Mesenchymal stem cell (in vitro differentiated cells and primary cell): ENCODE measurements at regions not wholly inside any gene's neighbourhood (a gene's known extent, or its start where the extent isn't known, plus 50 kb on each side); places are given as distances from the start of the nearest gene placed in this dataset.

Experiments used
- DNase-seq: peaks from one replicate; pipeline ENCODE4 v3.0.0-alpha.2; 2013
- H2AFZ ChIP-seq: one replicate; pipeline ENCODE4 v1.6.1; 2013; ENCODE audit warnings: low read depth, mild to moderate bottlenecking, control low read depth, inconsistent platforms, low read length, moderate library complexity
- H2AK5ac ChIP-seq: 2 replicates; pipeline ENCODE4 v1.6.1; 2013; ENCODE audit warnings: low read length, moderate library complexity, mild to moderate bottlenecking, inconsistent platforms; ENCODE audit not compliant: severe bottlenecking
- H2BK120ac ChIP-seq: one replicate; pipeline ENCODE4 v1.6.1; 2013; ENCODE audit warnings: low read depth, mild to moderate bottlenecking, inconsistent platforms, low read length, moderate library complexity
- H2BK12ac ChIP-seq, 2 experiments: one replicate each; pipeline ENCODE4 v1.6.1; 2013; ENCODE audit warnings: inconsistent platforms in 2 of 2, low read length in 2 of 2, mild to moderate bottlenecking in 2 of 2, moderate library complexity in 2 of 2, control low read depth in 1 of 2
- H2BK15ac ChIP-seq: one replicate; pipeline ENCODE4 v1.6.1; 2013; ENCODE audit warnings: mild to moderate bottlenecking, low read depth, inconsistent platforms; ENCODE audit not compliant: poor library complexity, severe bottlenecking
- H2BK5ac ChIP-seq: 2 replicates; pipeline ENCODE4 v1.6.1; 2013; ENCODE audit warnings: low read depth, mild to moderate bottlenecking, low read length, control low read depth, inconsistent platforms; ENCODE audit not compliant: poor library complexity, severe bottlenecking
- H3K14ac ChIP-seq, 2 experiments: one replicate each; pipeline ENCODE4 v1.6.1; 2013; ENCODE audit warnings: inconsistent platforms in 2 of 2, low read length in 2 of 2, control low read depth in 1 of 2, mild to moderate bottlenecking in 1 of 2, moderate library complexity in 1 of 2
- H3K18ac ChIP-seq, 2 experiments: one replicate each; pipeline ENCODE4 v1.6.1; 2013; ENCODE audit warnings: inconsistent platforms in 2 of 2, low read length in 2 of 2, control low read depth in 1 of 2, low read depth in 1 of 2, mild to moderate bottlenecking in 1 of 2
- H3K23ac ChIP-seq, 2 experiments: one replicate each; pipeline ENCODE4 v1.6.1; 2013; ENCODE audit warnings: inconsistent platforms in 2 of 2, low read length in 2 of 2, mild to moderate bottlenecking in 2 of 2, moderate library complexity in 2 of 2, control low read depth in 1 of 2
- H3K27ac ChIP-seq: 2 replicates; pipeline ENCODE4 v1.5.1; 2013; ENCODE audit warnings: mild to moderate bottlenecking, moderate library complexity, low read length, control low read depth, inconsistent platforms; ENCODE audit not compliant: poor library complexity, severe bottlenecking
- H3K27me3 ChIP-seq, 2 experiments: 2 replicates each; pipeline versions ENCODE4 v1.6.1 to v1.7.0; 2013; ENCODE audit warnings: low read length in 2 of 2, mild to moderate bottlenecking in 2 of 2, moderate library complexity in 2 of 2, control low read depth in 1 of 2, inconsistent platforms in 1 of 2; ENCODE audit not compliant: control insufficient read depth in 1 of 2, insufficient read depth in 1 of 2
- H3K36me3 ChIP-seq, 2 experiments: 2 replicates each; pipeline versions ENCODE4 v1.6.1 to v1.7.0; 2013; ENCODE audit warnings: low read length in 2 of 2, control low read depth in 1 of 2, inconsistent platforms in 1 of 2, low read depth in 1 of 2, mild to moderate bottlenecking in 1 of 2; ENCODE audit not compliant: insufficient read depth in 2 of 2, control insufficient read depth in 1 of 2
- H3K4ac ChIP-seq, 2 experiments: one replicate each; pipeline ENCODE4 v1.6.1; 2013; ENCODE audit warnings: inconsistent platforms in 2 of 2, low read length in 2 of 2, mild to moderate bottlenecking in 2 of 2, moderate library complexity in 2 of 2, control low read depth in 1 of 2, low read depth in 1 of 2
- H3K4me1 ChIP-seq: 2 replicates; pipeline ENCODE4 v1.6.1; 2013; ENCODE audit warnings: low read depth, low read length, control low read depth; ENCODE audit not compliant: control insufficient read depth, insufficient read depth
- H3K4me2 ChIP-seq: 2 replicates; pipeline ENCODE4 v1.6.1; 2013; ENCODE audit warnings: low read length, mild to moderate bottlenecking, inconsistent platforms; ENCODE audit not compliant: poor library complexity, severe bottlenecking
- H3K4me3 ChIP-seq, 2 experiments: 2 replicates each; pipeline versions ENCODE4 v1.5.1 to v1.7.0; 2013; ENCODE audit warnings: low read length in 2 of 2, mild to moderate bottlenecking in 2 of 2, control low read depth in 1 of 2, low read depth in 1 of 2; ENCODE audit not compliant: insufficient read depth in 1 of 2
- H3K79me1 ChIP-seq: replicated peaks from 2 replicates; pipeline ENCODE4 v1.6.1; 2013; ENCODE audit warnings: mild to moderate bottlenecking, control low read depth, low read length, inconsistent platforms; ENCODE audit not compliant: poor library complexity, severe bottlenecking
- H3K9ac ChIP-seq: 2 replicates; pipeline ENCODE4 v1.7.0; 2013; ENCODE audit warnings: mild to moderate bottlenecking, low read length, moderate library complexity
- H3K9me3 ChIP-seq: 2 replicates; pipeline ENCODE4 v1.7.0; 2013; ENCODE audit warnings: mild to moderate bottlenecking, low read length; ENCODE audit not compliant: control insufficient read depth
- H4K8ac ChIP-seq: one replicate; pipeline ENCODE4 v1.6.1; 2013; ENCODE audit warnings: inconsistent platforms, mild to moderate bottlenecking, low read length, moderate library complexity
- H4K91ac ChIP-seq: one replicate; pipeline ENCODE4 v1.6.1; 2013; ENCODE audit warnings: mild to moderate bottlenecking, low read length, inconsistent platforms
- WGBS: methylation state at CpG from one replicate; pipeline ENCODE4 v1.1.7; 2013; ENCODE audit warnings: mixed read lengths; 5-methylcytosine and 5-hydroxymethylcytosine counted together

GRCh38 chr6:10332111-10332510 is 82.8 kb downstream of the TFAP2A start:
- Histone ChIP-seq H3K23ac (no peak overlapping the region), H3K4me2 (no peak overlapping the region), H4K91ac (no peak overlapping the region), H3K4me1 (no peaks in the 10 kb centered on the region), H3K9ac (no peak overlapping the region), H2BK120ac (no peak overlapping the region), H3K27me3 (no peaks in the 10 kb centered on the region), H2AK5ac (no peak overlapping the region), H3K79me1 (no peaks in the 10 kb centered on the region), H3K4me3 (no peak overlapping the region), H3K9me3 (no peaks in the 10 kb centered on the region), H2BK12ac (no peak overlapping the region), H3K4ac (no peak overlapping the region), H2BK5ac (no peak overlapping the region), H3K18ac (no peak overlapping the region), H3K27ac (no peak overlapping the region), H2AFZ (no peak overlapping the region), H4K8ac (no peak overlapping the region), H2BK15ac (no peak overlapping the region), H3K14ac (no peak overlapping the region), H3K36me3 (no peaks in the 10 kb centered on the region)
- DNase-seq = no peak
- 80% methylated on average over 4 of the region's 4 CpGs for WGBS

GRCh38 chr6:10331334-10331968 is 83.4 kb downstream of the TFAP2A start:
- Histone ChIP-seq H2AK5ac (no peak overlapping the region), H3K23ac (no peak overlapping the region), H3K79me1 (no peaks in the 10 kb centered on the region), H3K4me2 (no peak overlapping the region), H2BK120ac (no peak overlapping the region), H3K36me3 (no peaks in the 10 kb centered on the region), H3K27me3 (no peaks in the 10 kb centered on the region), H2BK12ac (no peak overlapping the region), H2AFZ (no peak overlapping the region), H2BK15ac (no peak overlapping the region), H3K4me1 (no peaks in the 10 kb centered on the region), H3K14ac (no peak overlapping the region), H3K18ac (no peak overlapping the region), H3K9me3 (no peaks in the 10 kb centered on the region), H3K9ac (no peak overlapping the region), H4K8ac (no peak overlapping the region), H3K4ac (no peak overlapping the region), H4K91ac (no peak overlapping the region), H2BK5ac (no peak overlapping the region), H3K27ac (no peak overlapping the region), H3K4me3 (no peak overlapping the region)
- no peak for DNase-seq
- WGBS = 78% methylated on average over 7 of the region's 8 CpGs

- Histone ChIP-seq H3K18ac (no peak overlapping the region), H2BK5ac (no peak overlapping the region), H4K91ac (no peak overlapping the region), H3K27ac (no peak overlapping the region), H3K9me3 (no peaks in the 10 kb centered on the region), H3K79me1 (no peaks in the 10 kb centered on the region), H4K8ac (no peak overlapping the region), H3K4me2 (no peak overlapping the region), H2BK15ac (no peak overlapping the region), H3K14ac (no peak overlapping the region), H3K4me1 (no peaks in the 10 kb centered on the region), H2BK120ac (no peak overlapping the region), H3K4ac (no peak overlapping the region), H3K9ac (no peak overlapping the region), H2AK5ac (no peak overlapping the region), H3K27me3 (no peaks in the 10 kb centered on the region), H3K4me3 (no peak overlapping the region), H2BK12ac (no peak overlapping the region), H3K23ac (no peak overlapping the region), H3K36me3 (no peaks in the 10 kb centered on the region), H2AFZ (no peak overlapping the region)
- WGBS = 74% methylated on average over 2 of the region's 2 CpGs
- DNase-seq = no peak
Observed at GRCh38 chr6:10330515-10330914, 84.4 kb downstream of the TFAP2A start.

- Histone ChIP-seq H2AFZ (no peak overlapping the region), H3K9me3 (peaks cover 2% of the 10 kb centered on the region), H3K27me3 (no peaks in the 10 kb centered on the region), H2BK12ac (no peak overlapping the region), H3K4me1 (no peaks in the 10 kb centered on the region), H2AK5ac (no peak overlapping the region), H4K8ac (no peak overlapping the region), H2BK5ac (no peak overlapping the region), H3K36me3 (no peaks in the 10 kb centered on the region), H3K23ac (no peak overlapping the region), H3K18ac (no peak overlapping the region), H3K4ac (no peak overlapping the region), H4K91ac (no peak overlapping the region), H3K4me2 (no peak overlapping the region), H3K14ac (no peak overlapping the region), H3K27ac (no peak overlapping the region), H2BK120ac (no peak overlapping the region), H2BK15ac (no peak overlapping the region), H3K4me3 (no peak overlapping the region), H3K79me1 (no peaks in the 10 kb centered on the region), H3K9ac (no peak overlapping the region)
- no CpG with 5 or more reads among the region's 2 CpGs for WGBS
- peak; percentile 17 for DNase-seq
Observed at GRCh38 chr6:10323018-10323417, 91.9 kb downstream of the TFAP2A start.
